Fibroblast of villous mesenchyme (primary cell): ENCODE measurements at regions not wholly inside any gene's neighbourhood (a gene's known extent, or its start where the extent isn't known, plus 50 kb on each side); places are given as distances from the start of the nearest gene placed in this dataset.

Experiments
- DNase-seq: peaks from one replicate; pipeline ENCODE4 v3.0.0-alpha.2; 2010; ENCODE audit warnings: low read depth
- H3K4me3 ChIP-seq: 2 replicates; pipeline ENCODE4 v1.5.1; 2011; ENCODE audit warnings: low read depth, mild to moderate bottlenecking, low read length
- CTCF ChIP-seq: IDR thresholded peaks from 2 replicates; pipeline ENCODE4 v1.5.1; 2012; ENCODE audit warnings: low read depth, mild to moderate bottlenecking, low read length; ENCODE audit not compliant: insufficient read depth

- TF ChIP-seq CTCF, result no peak
- DNase-seq, result no peak
- no peak overlapping the region for H3K4me3 ChIP-seq
These were observed 171.4 kb upstream of the SNX7 start for GRCh38 chr1:98490099-98490498.

GRCh38 chr1:98487620-98488019 lies 173.9 kb upstream of the SNX7 start:
- no peak for TF ChIP-seq CTCF
- no peak for DNase-seq
- H3K4me3 ChIP-seq, result no peak overlapping the region

- no peak for TF ChIP-seq CTCF
- no peak for DNase-seq
- no peak overlapping the region for H3K4me3 ChIP-seq
These were observed 178.9 kb upstream of the SNX7 start for GRCh38 chr1:98482611-98483010.

DNA sequence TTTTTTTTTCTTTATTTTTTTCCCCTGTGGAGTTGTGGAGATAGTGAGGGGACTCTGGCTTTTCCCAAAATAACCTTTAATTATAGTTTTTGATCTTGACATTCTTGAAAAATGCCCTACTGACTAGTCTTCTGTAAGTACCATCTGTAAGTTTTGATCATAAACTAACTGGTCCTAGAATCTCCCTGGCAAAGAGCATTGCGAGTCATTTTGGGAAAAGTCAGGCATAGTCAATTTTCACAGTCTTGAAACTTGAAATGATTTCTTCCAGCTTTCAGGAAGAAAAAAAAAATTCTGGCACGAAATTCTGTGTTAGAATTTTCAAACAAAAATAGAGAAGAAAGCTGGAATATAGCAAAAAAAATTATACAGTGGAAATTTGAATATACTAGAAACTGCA lies 181.2 kb upstream of the SNX7 start:
- no peak overlapping the region for H3K4me3 ChIP-seq
- TF ChIP-seq CTCF, result no peak
- DNase-seq, result no peak

DNA sequence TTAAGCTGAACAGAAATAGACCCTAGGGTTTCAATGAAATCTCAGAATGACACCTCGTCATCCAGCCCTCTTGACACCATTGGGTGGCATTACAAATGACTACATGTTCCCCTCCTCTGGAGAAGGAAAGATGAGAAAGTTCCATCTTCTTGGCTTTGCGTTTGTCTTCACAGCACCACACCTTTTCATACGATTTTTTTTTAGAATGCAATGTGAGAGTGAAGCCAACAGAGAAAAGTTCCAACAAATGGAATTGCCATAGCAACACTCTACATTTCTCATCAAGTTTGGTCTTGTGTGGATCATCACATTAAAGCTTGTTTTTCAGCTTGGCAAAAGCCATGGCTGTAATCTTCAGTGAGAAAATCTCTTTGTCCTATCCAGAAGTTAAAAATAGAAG lies 183.4 kb upstream of the SNX7 start:
- no peak for DNase-seq
- H3K4me3 ChIP-seq, result no peak overlapping the region
- no peak for TF ChIP-seq CTCF

DNA sequence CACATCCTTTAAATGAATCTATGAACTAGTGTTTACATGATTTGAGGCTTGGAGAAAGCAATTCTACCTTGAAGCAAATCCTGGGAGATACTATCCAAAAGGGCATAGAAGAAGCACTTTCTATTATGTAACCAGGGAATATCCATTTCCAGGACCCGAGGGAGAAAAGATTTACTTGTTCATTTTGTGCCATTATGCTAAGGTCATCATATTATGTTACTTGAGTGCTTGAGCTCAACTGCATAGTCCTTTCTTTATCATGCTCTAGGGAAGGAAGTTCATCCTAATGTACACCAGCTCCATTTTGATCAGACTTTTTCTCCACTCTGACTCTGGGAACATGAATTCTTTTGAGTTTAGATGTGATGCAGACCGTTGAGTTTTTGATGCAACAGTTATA lies 188.6 kb upstream of the SNX7 start:
- TF ChIP-seq CTCF, result no peak
- DNase-seq, result no peak
- no peak overlapping the region for H3K4me3 ChIP-seq

DNA sequence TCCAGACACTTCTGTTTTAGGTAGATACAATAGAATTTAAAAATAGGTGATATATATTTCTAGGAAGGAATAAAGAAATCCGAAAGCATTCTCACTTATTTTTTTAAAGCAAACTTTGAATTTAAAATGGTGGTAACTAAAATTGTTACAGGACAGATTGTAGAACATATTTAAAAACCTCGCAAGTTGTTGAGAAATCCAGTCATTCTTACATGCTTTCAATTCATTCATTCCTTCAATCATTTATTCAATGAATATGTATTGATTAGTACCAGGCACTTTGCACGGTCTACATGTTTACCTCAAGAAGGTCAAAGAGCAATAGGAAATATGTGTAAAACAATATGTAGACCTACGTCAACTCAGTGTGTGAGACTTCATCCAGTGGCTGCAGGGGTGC lies 189.9 kb upstream of the SNX7 start:
- no peak for DNase-seq
- no peak overlapping the region for H3K4me3 ChIP-seq
- no peak for TF ChIP-seq CTCF
